Adrenal gland (tissue), 5 donors: ENCODE measurements at regions not wholly inside any gene's neighbourhood (a gene's known extent, or its start where the extent isn't known, plus 50 kb on each side); places are given as distances from the start of the nearest gene placed in this dataset.

Experiments
- POLR2A ChIP-seq, 2 donors: fragments of 450-650 bp; IDR thresholded peaks; one replicate each; pipeline ENCODE4 v1.6.1; 2017; ENCODE audit warnings: antibody characterized with exemption in 2 of 2, mild to moderate bottlenecking in 2 of 2, moderate library complexity in 1 of 2
- TF ChIP-seq, protein P1 (sequence below), 6 experiments: fragments of 450-650 bp in 4 of 6; fragments of 200-600 bp in 2 of 6; sonication (generic) in 1 of 6; IDR thresholded peaks; 1 replicate in 5 of 6; 2 replicates in 1 of 6; pipeline versions ENCODE4 v1.5.1 to v1.8.0; 2016 to 2021; ENCODE audit warnings: antibody characterized with exemption in 6 of 6, mild to moderate bottlenecking in 2 of 6, moderate library complexity in 1 of 6
- donor health status: DM: no; HTN: no; CAD: no.

DNA sequence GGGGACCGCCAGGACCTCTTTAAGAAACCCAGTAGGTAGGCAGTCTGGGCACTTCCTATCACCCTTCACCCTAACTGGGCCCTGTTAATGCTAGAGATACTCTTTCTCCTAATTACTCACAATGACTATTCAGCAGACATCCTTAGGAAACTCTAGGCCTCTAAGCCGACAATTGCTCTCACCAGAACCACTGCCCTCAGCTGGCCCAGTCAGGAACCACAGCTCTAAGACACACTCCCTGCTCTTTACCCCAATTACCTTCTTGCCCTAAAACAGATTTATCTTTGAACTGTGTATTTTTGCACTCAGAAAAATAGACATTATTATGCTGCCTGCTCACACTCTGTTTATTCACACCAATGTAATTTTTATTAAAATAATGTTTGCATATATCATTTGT, 432.6 kb upstream of the SLC30A5 start:
- no peak for TF ChIP-seq POLR2A (IDR thresholded peaks at IDR 0.05)
- TF ChIP-seq, protein P1, sequence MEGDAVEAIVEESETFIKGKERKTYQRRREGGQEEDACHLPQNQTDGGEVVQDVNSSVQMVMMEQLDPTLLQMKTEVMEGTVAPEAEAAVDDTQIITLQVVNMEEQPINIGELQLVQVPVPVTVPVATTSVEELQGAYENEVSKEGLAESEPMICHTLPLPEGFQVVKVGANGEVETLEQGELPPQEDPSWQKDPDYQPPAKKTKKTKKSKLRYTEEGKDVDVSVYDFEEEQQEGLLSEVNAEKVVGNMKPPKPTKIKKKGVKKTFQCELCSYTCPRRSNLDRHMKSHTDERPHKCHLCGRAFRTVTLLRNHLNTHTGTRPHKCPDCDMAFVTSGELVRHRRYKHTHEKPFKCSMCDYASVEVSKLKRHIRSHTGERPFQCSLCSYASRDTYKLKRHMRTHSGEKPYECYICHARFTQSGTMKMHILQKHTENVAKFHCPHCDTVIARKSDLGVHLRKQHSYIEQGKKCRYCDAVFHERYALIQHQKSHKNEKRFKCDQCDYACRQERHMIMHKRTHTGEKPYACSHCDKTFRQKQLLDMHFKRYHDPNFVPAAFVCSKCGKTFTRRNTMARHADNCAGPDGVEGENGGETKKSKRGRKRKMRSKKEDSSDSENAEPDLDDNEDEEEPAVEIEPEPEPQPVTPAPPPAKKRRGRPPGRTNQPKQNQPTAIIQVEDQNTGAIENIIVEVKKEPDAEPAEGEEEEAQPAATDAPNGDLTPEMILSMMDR (IDR thresholded peaks at IDR 0.05), result peak in 4 of 6 experiments; percentile 22 to 34 (median 24)
